HFF-Myc (cell line): ENCODE measurements at regions not wholly inside any gene's neighbourhood (a gene's known extent, or its start where the extent isn't known, plus 50 kb on each side); places are given as distances from the start of the nearest gene placed in this dataset.

Experiments used
- DNase-seq: peaks from one replicate; pipeline ENCODE4 v3.0.0-alpha.2; 2011; ENCODE audit warnings: low read depth; ENCODE audit errors: extremely low read depth
- H3K4me3 ChIP-seq: replicated peaks from 2 replicates; pipeline ENCODE4 v1.5.1; 2011; ENCODE audit warnings: low read depth, mild to moderate bottlenecking, control low read depth, low read length
- CTCF ChIP-seq: IDR thresholded peaks from 2 replicates; pipeline ENCODE4 v1.5.1; 2012; ENCODE audit warnings: mild to moderate bottlenecking, low read depth, low read length, control low read depth; ENCODE audit errors: missing control alignments

- no peak for TF ChIP-seq CTCF
Measured at GRCh38 chr1:99098589-99098988, 93.9 kb upstream of the PLPPR5 start.

GRCh38 chr1:99106274-99106673 is 101.6 kb upstream of the PLPPR5 start:
- no peak for DNase-seq
- no peak for TF ChIP-seq CTCF
- no peak overlapping the region for H3K4me3 ChIP-seq

More at GRCh38 chr1:99098589-99098988, 93.9 kb upstream of the PLPPR5 start:
- no peak for DNase-seq
- no peak overlapping the region for H3K4me3 ChIP-seq

- no peak for TF ChIP-seq CTCF
- DNase-seq: no peak
Measured at GRCh38 chr1:99107680-99108079, 103.0 kb upstream of the PLPPR5 start.

GRCh38 chr1:99110140-99111041 is 105.7 kb upstream of the PLPPR5 start:
- H3K4me3 ChIP-seq: no peak overlapping the region
- DNase-seq: no peak
- no peak for TF ChIP-seq CTCF

More at GRCh38 chr1:99107680-99108079, 103.0 kb upstream of the PLPPR5 start:
- H3K4me3 ChIP-seq: no peak overlapping the region

- peak; percentile 11 for DNase-seq
- H3K4me3 ChIP-seq: no peak overlapping the region
- no peak for TF ChIP-seq CTCF
Measured at GRCh38 chr1:99115231-99115630, 110.6 kb upstream of the PLPPR5 start.

- H3K4me3 ChIP-seq: no peak overlapping the region
- DNase-seq: no peak
Measured at GRCh38 chr1:99119188-99119587, 114.5 kb upstream of the PLPPR5 start.

More at GRCh38 chr1:99119188-99119587, 114.5 kb upstream of the PLPPR5 start:
- TF ChIP-seq CTCF: no peak
